CD4-positive, CD25-positive, alpha-beta regulatory T cell (primary cell): ENCODE measurements at regions not wholly inside any gene's neighbourhood (a gene's known extent, or its start where the extent isn't known, plus 50 kb on each side); places are given as distances from the start of the nearest gene placed in this dataset.

Experiments used
- ATAC-seq, 2 donors: fragments of 150-1000 bp; cut with Tn5 transposase; one replicate each; pipeline ENCODE4 v1.10.0; 2021; ENCODE audit warnings: low read depth in 2 of 2, moderate number of reproducible peaks in 2 of 2, moderate library complexity in 1 of 2
- DNase-seq, 3 donors: peaks; one replicate each; pipeline versions ENCODE4 v3.0.0 to v3.0.0-alpha.2; 2012 to 2022; ENCODE audit warnings: mixed read lengths in 1 of 3
- H3K27ac ChIP-seq: one replicate; pipeline ENCODE4 v1.7.0; 2013; ENCODE audit warnings: mild to moderate bottlenecking, low read length; ENCODE audit not compliant: insufficient read depth, poor library complexity, severe bottlenecking
- H3K27me3 ChIP-seq: one replicate; pipeline ENCODE4 v1.7.0; 2013; ENCODE audit warnings: low read length; ENCODE audit not compliant: control insufficient read depth, insufficient read depth
- H3K36me3 ChIP-seq: one replicate; pipeline ENCODE4 v1.7.0; 2013; ENCODE audit warnings: mild to moderate bottlenecking, low read length, moderate library complexity; ENCODE audit not compliant: control insufficient read depth, insufficient read depth
- H3K4me1 ChIP-seq: 2 replicates; pipeline ENCODE4 v1.7.0; 2013; ENCODE audit warnings: mild to moderate bottlenecking, low read length; ENCODE audit not compliant: insufficient read depth, control insufficient read depth, poor library complexity, severe bottlenecking
- H3K4me3 ChIP-seq: one replicate; pipeline ENCODE4 v1.7.0; 2013; ENCODE audit warnings: low read depth, mild to moderate bottlenecking, low read length, moderate library complexity
- H3K9me3 ChIP-seq, 2 experiments: 1 replicate in 1 of 2; 2 replicates in 1 of 2; pipeline ENCODE4 v1.7.0; 2013; ENCODE audit warnings: low read length in 2 of 2, mild to moderate bottlenecking in 1 of 2, moderate library complexity in 1 of 2; ENCODE audit not compliant: control insufficient read depth in 2 of 2
- H3K27ac Mint-ChIP-seq, 3 donors: one replicate each; pipeline ENCODE4 v1.8.0; 2020 to 2022; ENCODE audit warnings: mild to moderate bottlenecking in 3 of 3, mixed read lengths in 3 of 3, moderate library complexity in 2 of 3
- H3K27me3 Mint-ChIP-seq: one replicate; pipeline ENCODE4 v1.8.0; 2022; ENCODE audit warnings: mild to moderate bottlenecking, mixed read lengths
- H3K36me3 Mint-ChIP-seq: one replicate; pipeline ENCODE4 v1.8.0; 2020; ENCODE audit warnings: mixed read lengths
- H3K4me1 Mint-ChIP-seq, 4 donors: one replicate each; pipeline ENCODE4 v1.8.0; 2020 to 2022; ENCODE audit warnings: mixed read lengths in 4 of 4, mild to moderate bottlenecking in 1 of 4
- H3K4me3 Mint-ChIP-seq, 4 donors: one replicate each; pipeline ENCODE4 v1.8.0; 2020 to 2022; ENCODE audit warnings: mild to moderate bottlenecking in 4 of 4, mixed read lengths in 4 of 4, moderate library complexity in 3 of 4
- H3K9me3 Mint-ChIP-seq, 7 donors: one replicate each; pipeline ENCODE4 v1.8.0; 2020 to 2022; ENCODE audit warnings: mixed read lengths in 7 of 7, mild to moderate bottlenecking in 3 of 7, moderate library complexity in 2 of 7

- ATAC-seq = no peak
- Mint-ChIP-seq H3K4me1 (peaks cover 0 to 2% (median 0%) of the 10 kb centered on the region in 4 donors), H3K27me3 (peaks cover 4% of the 10 kb centered on the region), H3K36me3 (no peaks in the 10 kb centered on the region), H3K4me3 (no peak overlapping the region), H3K27ac (no peak overlapping the region), H3K9me3 (peaks cover 0 to 7% (median 2%) of the 10 kb centered on the region in 7 donors)
- Histone ChIP-seq H3K36me3 (no peaks in the 10 kb centered on the region), H3K4me3 (no peak overlapping the region), H3K9me3 (no peaks in the 10 kb centered on the region), H3K27ac (no peak overlapping the region), H3K27me3 (peaks cover 5% of the 10 kb centered on the region), H3K4me1 (no peaks in the 10 kb centered on the region)
- no peak for DNase-seq
These were observed 71.7 kb upstream of the RBMS1 start for GRCh38 chr2:160565099-160565845.

- peaks cover 0 to 2% (median 0%) of the 10 kb centered on the region in 4 donors for H3K4me1 Mint-ChIP-seq
- no peak overlapping the region for H3K27ac ChIP-seq
- peaks cover 5% of the 10 kb centered on the region for H3K27me3 ChIP-seq
- H3K4me3 ChIP-seq = no peak overlapping the region
- H3K36me3 Mint-ChIP-seq = no peaks in the 10 kb centered on the region
- no peaks in the 10 kb centered on the region for H3K36me3 ChIP-seq
- H3K9me3 Mint-ChIP-seq = peaks cover 0 to 7% (median 1%) of the 10 kb centered on the region in 7 donors
- ATAC-seq (no peak), DNase-seq (no peak)
- no peak overlapping the region for H3K27ac Mint-ChIP-seq
- H3K27me3 Mint-ChIP-seq = peaks cover 4% of the 10 kb centered on the region
- no peaks in the 10 kb centered on the region for H3K9me3 ChIP-seq
- no peaks in the 10 kb centered on the region for H3K4me1 ChIP-seq
- H3K4me3 Mint-ChIP-seq = no peak overlapping the region
These were observed 73.1 kb upstream of the RBMS1 start for GRCh38 chr2:160566717-160567116.

GRCh38 chr2:160568856-160569255, 75.2 kb upstream of the RBMS1 start:
- no peak overlapping the region for H3K4me3 ChIP-seq
- H3K4me3 Mint-ChIP-seq = no peak overlapping the region
- H3K36me3 ChIP-seq = no peaks in the 10 kb centered on the region
- H3K27me3 Mint-ChIP-seq = peaks cover 4% of the 10 kb centered on the region
- H3K9me3 Mint-ChIP-seq = peaks cover 0 to 12% (median 2%) of the 10 kb centered on the region in 7 donors
- no peak for DNase-seq
- H3K27ac ChIP-seq = no peak overlapping the region
- no peaks in the 10 kb centered on the region for H3K36me3 Mint-ChIP-seq
- H3K4me1 Mint-ChIP-seq = no peaks in the 10 kb centered on the region
- peaks cover 0 to 3% of the 10 kb centered on the region in 2 experiments for H3K9me3 ChIP-seq
- no peaks in the 10 kb centered on the region for H3K4me1 ChIP-seq
- no peak for ATAC-seq
- peaks cover 4% of the 10 kb centered on the region for H3K27me3 ChIP-seq
- no peak overlapping the region for H3K27ac Mint-ChIP-seq

- peaks cover 0 to 12% (median 2%) of the 10 kb centered on the region in 7 donors for H3K9me3 Mint-ChIP-seq
- H3K4me3 Mint-ChIP-seq = no peak overlapping the region
- Histone ChIP-seq H3K4me1 (no peaks in the 10 kb centered on the region), H3K36me3 (no peaks in the 10 kb centered on the region), H3K27ac (no peak overlapping the region), H3K27me3 (peaks cover 2% of the 10 kb centered on the region), H3K9me3 (peaks cover 0 to 3% of the 10 kb centered on the region in 2 experiments), H3K4me3 (no peak overlapping the region)
- H3K27ac Mint-ChIP-seq = no peak overlapping the region
- DNase-seq (no peak), ATAC-seq (no peak)
- no peaks in the 10 kb centered on the region for H3K36me3 Mint-ChIP-seq
- H3K27me3 Mint-ChIP-seq = peaks cover 4% of the 10 kb centered on the region
- H3K4me1 Mint-ChIP-seq = no peaks in the 10 kb centered on the region
These were observed 76.8 kb upstream of the RBMS1 start for GRCh38 chr2:160570376-160570775.

- Mint-ChIP-seq H3K27me3 (peaks cover 4% of the 10 kb centered on the region), H3K36me3 (no peaks in the 10 kb centered on the region), H3K27ac (no peak overlapping the region), H3K4me1 (no peaks in the 10 kb centered on the region), H3K4me3 (no peak overlapping the region), H3K9me3 (peaks cover 0 to 6% (median 4%) of the 10 kb centered on the region in 7 donors)
- Histone ChIP-seq H3K36me3 (no peaks in the 10 kb centered on the region), H3K4me3 (no peak overlapping the region), H3K4me1 (no peaks in the 10 kb centered on the region), H3K9me3 (peaks cover 0 to 3% of the 10 kb centered on the region in 2 experiments), H3K27me3 (peaks cover 3% of the 10 kb centered on the region), H3K27ac (no peak overlapping the region)
- ATAC-seq (no peak), DNase-seq (no peak)
These were observed 81.0 kb upstream of the RBMS1 start for GRCh38 chr2:160574468-160575140.

GRCh38 chr2:160575368-160575767, 81.8 kb upstream of the RBMS1 start:
- no peak overlapping the region for H3K27ac ChIP-seq
- no peak overlapping the region for H3K4me3 Mint-ChIP-seq
- no peaks in the 10 kb centered on the region for H3K4me1 ChIP-seq
- H3K27me3 Mint-ChIP-seq = peaks cover 5% of the 10 kb centered on the region
- no peak overlapping the region for H3K4me3 ChIP-seq
- H3K36me3 Mint-ChIP-seq = no peaks in the 10 kb centered on the region
- ATAC-seq (no peak), DNase-seq (no peak)
- no peaks in the 10 kb centered on the region for H3K4me1 Mint-ChIP-seq
- no peaks in the 10 kb centered on the region for H3K36me3 ChIP-seq
- H3K9me3 ChIP-seq = peaks cover 0 to 3% of the 10 kb centered on the region in 2 experiments
- peaks cover 3% of the 10 kb centered on the region for H3K27me3 ChIP-seq
- H3K9me3 Mint-ChIP-seq = peaks cover 0 to 6% (median 4%) of the 10 kb centered on the region in 7 donors
- H3K27ac Mint-ChIP-seq = no peak overlapping the region

GRCh38 chr2:160576054-160576499, 82.5 kb upstream of the RBMS1 start:
- H3K36me3 Mint-ChIP-seq = no peaks in the 10 kb centered on the region
- peaks cover 3% of the 10 kb centered on the region for H3K27me3 ChIP-seq
- H3K4me3 Mint-ChIP-seq = no peak overlapping the region
- no peak overlapping the region for H3K27ac Mint-ChIP-seq
- no peak for ATAC-seq
- H3K9me3 Mint-ChIP-seq = peaks cover 0 to 6% (median 4%) of the 10 kb centered on the region in 7 donors
- peaks cover 0 to 3% of the 10 kb centered on the region in 2 experiments for H3K9me3 ChIP-seq
- no peak overlapping the region for H3K27ac ChIP-seq
- H3K4me1 ChIP-seq = no peaks in the 10 kb centered on the region
- DNase-seq = no peak
- H3K36me3 ChIP-seq = no peaks in the 10 kb centered on the region
- no peaks in the 10 kb centered on the region for H3K4me1 Mint-ChIP-seq
- H3K27me3 Mint-ChIP-seq = peaks cover 8% of the 10 kb centered on the region
- no peak overlapping the region for H3K4me3 ChIP-seq
